Peyer's patch (tissue), 4 donors: ENCODE measurements at regions not wholly inside any gene's neighbourhood (a gene's known extent, or its start where the extent isn't known, plus 50 kb on each side); places are given as distances from the start of the nearest gene placed in this dataset.

Experiments used
- POLR2A ChIP-seq, 2 donors: fragments of 450-650 bp; IDR thresholded peaks; one replicate each; pipeline ENCODE4 v1.5.1; 2017; ENCODE audit warnings: antibody characterized with exemption in 2 of 2, mild to moderate bottlenecking in 2 of 2, moderate library complexity in 2 of 2
- TF ChIP-seq, protein P1 (sequence below), 6 experiments: fragments of 450-650 bp in 4 of 6; fragments of 200-600 bp in 2 of 6; sonication (generic) in 1 of 6; IDR thresholded peaks; one replicate each; pipeline ENCODE4 v1.5.1; 2017 to 2019; ENCODE audit warnings: antibody characterized with exemption in 6 of 6, mild to moderate bottlenecking in 3 of 6, moderate library complexity in 1 of 6

DNA sequence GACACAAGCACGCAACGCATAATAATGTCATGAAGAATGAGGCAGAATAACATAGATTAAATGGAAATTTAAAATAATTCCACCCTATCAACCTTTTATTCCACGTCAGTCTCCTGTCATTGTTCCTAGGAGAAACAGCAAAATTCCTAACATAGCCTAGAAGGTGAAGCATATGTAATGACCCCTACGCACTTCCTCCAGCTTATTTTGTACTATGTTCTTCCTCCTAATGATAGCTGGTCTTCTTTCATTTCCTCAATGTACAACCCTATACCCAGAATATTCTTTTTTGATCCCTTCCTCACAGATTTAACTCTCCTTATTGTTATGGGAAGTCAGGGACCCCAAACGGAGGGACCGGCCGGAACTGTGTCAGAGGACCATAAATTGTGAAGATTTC, 122.0 kb upstream of the CARMIL1 start:
- TF ChIP-seq, protein P1, sequence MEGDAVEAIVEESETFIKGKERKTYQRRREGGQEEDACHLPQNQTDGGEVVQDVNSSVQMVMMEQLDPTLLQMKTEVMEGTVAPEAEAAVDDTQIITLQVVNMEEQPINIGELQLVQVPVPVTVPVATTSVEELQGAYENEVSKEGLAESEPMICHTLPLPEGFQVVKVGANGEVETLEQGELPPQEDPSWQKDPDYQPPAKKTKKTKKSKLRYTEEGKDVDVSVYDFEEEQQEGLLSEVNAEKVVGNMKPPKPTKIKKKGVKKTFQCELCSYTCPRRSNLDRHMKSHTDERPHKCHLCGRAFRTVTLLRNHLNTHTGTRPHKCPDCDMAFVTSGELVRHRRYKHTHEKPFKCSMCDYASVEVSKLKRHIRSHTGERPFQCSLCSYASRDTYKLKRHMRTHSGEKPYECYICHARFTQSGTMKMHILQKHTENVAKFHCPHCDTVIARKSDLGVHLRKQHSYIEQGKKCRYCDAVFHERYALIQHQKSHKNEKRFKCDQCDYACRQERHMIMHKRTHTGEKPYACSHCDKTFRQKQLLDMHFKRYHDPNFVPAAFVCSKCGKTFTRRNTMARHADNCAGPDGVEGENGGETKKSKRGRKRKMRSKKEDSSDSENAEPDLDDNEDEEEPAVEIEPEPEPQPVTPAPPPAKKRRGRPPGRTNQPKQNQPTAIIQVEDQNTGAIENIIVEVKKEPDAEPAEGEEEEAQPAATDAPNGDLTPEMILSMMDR (IDR thresholded peaks at IDR 0.05), result no peak
- TF ChIP-seq POLR2A (IDR thresholded peaks at IDR 0.05), result no peak
